A549 (cell line): ENCODE measurements at regions not wholly inside any gene's neighbourhood (a gene's known extent, or its start where the extent isn't known, plus 50 kb on each side); places are given as distances from the start of the nearest gene placed in this dataset.

Experiments used
- BHLHE40 ChIP-seq: IDR thresholded peaks from 2 replicates; pipeline ENCODE4 v1.6.1; 2012; ENCODE audit warnings: low read depth, low read length, inconsistent platforms
- EP300 ChIP-seq, 2 experiments: fragments of >200 bp; sonication (Bioruptor Twin); formaldehyde crosslinking; IDR thresholded peaks; 2 replicates in 1 of 2; 3 replicates in 1 of 2; pipeline ENCODE4 v1.6.1; 2016 to 2017
- JUN ChIP-seq, 2 experiments: fragments of >200 bp; sonication (Bioruptor Twin); formaldehyde crosslinking; IDR thresholded peaks; 2 replicates in 1 of 2; 3 replicates in 1 of 2; pipeline ENCODE4 v1.6.1; 2016 to 2017
- MYC ChIP-seq: IDR thresholded peaks from 2 replicates; pipeline ENCODE4 v1.6.1; 2012; ENCODE audit warnings: mild to moderate bottlenecking, inconsistent platforms, low read length, improper control_type of control experiment, borderline replicate concordance
- NR3C1 ChIP-seq: fragments of >200 bp; sonication (Bioruptor Twin); formaldehyde crosslinking; IDR thresholded peaks from 3 replicates; pipeline ENCODE4 v1.6.1; 2017
- PHF8 ChIP-seq: fragments of 200-600 bp; sonication (generic); IDR thresholded peaks from 2 replicates; pipeline ENCODE4 v1.6.1; 2016; ENCODE audit warnings: low read depth, mild to moderate bottlenecking, antibody characterized with exemption, moderate library complexity, borderline replicate concordance
- SREBF2 ChIP-seq: fragments of 450-650 bp; IDR thresholded peaks from 2 replicates; pipeline ENCODE4 v1.6.1; 2014; ENCODE audit warnings: mild to moderate bottlenecking, moderate library complexity
- TF ChIP-seq, protein P1 (sequence below): fragments of 450-650 bp; IDR thresholded peaks from 2 replicates; pipeline ENCODE4 v1.6.1; 2014; ENCODE audit warnings: antibody characterized with exemption
- TF ChIP-seq, protein P2 (sequence below): fragments of >200 bp; sonication (Bioruptor Twin); formaldehyde crosslinking; IDR thresholded peaks from 3 replicates; pipeline ENCODE4 v1.5.1; 2016
- TF ChIP-seq, protein P3 (sequence below): IDR thresholded peaks from 2 replicates; pipeline ENCODE4 v1.6.1; 2012

DNA sequence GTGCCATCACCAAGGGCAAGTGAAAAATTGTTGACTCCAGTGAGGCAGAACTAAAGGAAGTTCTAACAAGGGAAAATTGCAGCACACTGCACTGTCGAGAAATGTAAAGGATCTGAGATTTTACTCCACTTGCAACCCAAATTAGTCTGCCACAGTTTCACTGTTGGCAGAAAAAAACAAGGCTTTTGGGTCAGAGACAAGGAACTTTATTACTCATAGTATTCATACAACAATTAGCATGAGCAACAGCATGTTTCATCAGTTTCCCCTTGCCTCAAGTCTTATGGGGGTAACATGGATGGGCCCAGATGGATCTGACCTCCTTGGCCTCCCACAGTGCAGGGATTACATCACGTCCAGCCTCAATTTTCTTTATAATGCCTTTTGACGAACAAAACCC lies 125.3 kb downstream of the LTN1 start:
- TF ChIP-seq, protein P1, sequence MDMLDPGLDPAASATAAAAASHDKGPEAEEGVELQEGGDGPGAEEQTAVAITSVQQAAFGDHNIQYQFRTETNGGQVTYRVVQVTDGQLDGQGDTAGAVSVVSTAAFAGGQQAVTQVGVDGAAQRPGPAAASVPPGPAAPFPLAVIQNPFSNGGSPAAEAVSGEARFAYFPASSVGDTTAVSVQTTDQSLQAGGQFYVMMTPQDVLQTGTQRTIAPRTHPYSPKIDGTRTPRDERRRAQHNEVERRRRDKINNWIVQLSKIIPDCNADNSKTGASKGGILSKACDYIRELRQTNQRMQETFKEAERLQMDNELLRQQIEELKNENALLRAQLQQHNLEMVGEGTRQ = no peak
- TF ChIP-seq, protein P2, sequence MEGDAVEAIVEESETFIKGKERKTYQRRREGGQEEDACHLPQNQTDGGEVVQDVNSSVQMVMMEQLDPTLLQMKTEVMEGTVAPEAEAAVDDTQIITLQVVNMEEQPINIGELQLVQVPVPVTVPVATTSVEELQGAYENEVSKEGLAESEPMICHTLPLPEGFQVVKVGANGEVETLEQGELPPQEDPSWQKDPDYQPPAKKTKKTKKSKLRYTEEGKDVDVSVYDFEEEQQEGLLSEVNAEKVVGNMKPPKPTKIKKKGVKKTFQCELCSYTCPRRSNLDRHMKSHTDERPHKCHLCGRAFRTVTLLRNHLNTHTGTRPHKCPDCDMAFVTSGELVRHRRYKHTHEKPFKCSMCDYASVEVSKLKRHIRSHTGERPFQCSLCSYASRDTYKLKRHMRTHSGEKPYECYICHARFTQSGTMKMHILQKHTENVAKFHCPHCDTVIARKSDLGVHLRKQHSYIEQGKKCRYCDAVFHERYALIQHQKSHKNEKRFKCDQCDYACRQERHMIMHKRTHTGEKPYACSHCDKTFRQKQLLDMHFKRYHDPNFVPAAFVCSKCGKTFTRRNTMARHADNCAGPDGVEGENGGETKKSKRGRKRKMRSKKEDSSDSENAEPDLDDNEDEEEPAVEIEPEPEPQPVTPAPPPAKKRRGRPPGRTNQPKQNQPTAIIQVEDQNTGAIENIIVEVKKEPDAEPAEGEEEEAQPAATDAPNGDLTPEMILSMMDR = no peak
- TF ChIP-seq PHF8 (no peak), MYC (no peak), SREBF2 (no peak), EP300 (IDR thresholded peaks at IDR 0.05) (no peak), BHLHE40 (no peak), NR3C1 (no peak), JUN (IDR thresholded peaks at IDR 0.05) (no peak)
- TF ChIP-seq, protein P3, sequence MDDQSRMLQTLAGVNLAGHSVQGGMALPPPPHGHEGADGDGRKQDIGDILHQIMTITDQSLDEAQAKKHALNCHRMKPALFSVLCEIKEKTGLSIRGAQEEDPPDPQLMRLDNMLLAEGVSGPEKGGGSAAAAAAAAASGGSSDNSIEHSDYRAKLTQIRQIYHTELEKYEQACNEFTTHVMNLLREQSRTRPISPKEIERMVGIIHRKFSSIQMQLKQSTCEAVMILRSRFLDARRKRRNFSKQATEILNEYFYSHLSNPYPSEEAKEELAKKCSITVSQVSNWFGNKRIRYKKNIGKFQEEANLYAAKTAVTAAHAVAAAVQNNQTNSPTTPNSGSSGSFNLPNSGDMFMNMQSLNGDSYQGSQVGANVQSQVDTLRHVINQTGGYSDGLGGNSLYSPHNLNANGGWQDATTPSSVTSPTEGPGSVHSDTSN = no peak
